WTC11 (cell line): ENCODE measurements at regions not wholly inside any gene's neighbourhood (a gene's known extent, or its start where the extent isn't known, plus 50 kb on each side); places are given as distances from the start of the nearest gene placed in this dataset.

ENCODE experiments used
- FOXK1 ChIP-seq: sonication (generic); formaldehyde crosslinking; IDR thresholded peaks from 2 replicates; pipeline ENCODE4 v1.8.0; 2022; ENCODE audit warnings: mild to moderate bottlenecking, moderate library complexity, missing genetic modification reagents
- GABPB1 ChIP-seq: sonication (generic); formaldehyde crosslinking; IDR thresholded peaks from 2 replicates; pipeline ENCODE4 v1.8.1; 2023; ENCODE audit warnings: mild to moderate bottlenecking, missing genetic modification reagents
- JUN ChIP-seq: sonication (generic); formaldehyde crosslinking; IDR thresholded peaks from 2 replicates; pipeline ENCODE4 v1.8.0; 2023; ENCODE audit warnings: mild to moderate bottlenecking, missing genetic modification reagents
- MLX ChIP-seq: sonication (generic); formaldehyde crosslinking; IDR thresholded peaks from 2 replicates; pipeline ENCODE4 v1.8.1; 2023; ENCODE audit warnings: mild to moderate bottlenecking, missing genetic modification reagents, moderate library complexity
- NFE2L1 ChIP-seq: sonication (generic); formaldehyde crosslinking; IDR thresholded peaks from 2 replicates; pipeline ENCODE4 v1.8.1; 2023; ENCODE audit warnings: missing genetic modification reagents
- NR2C2 ChIP-seq: sonication (generic); formaldehyde crosslinking; IDR thresholded peaks from 2 replicates; pipeline ENCODE4 v1.8.0; 2022; ENCODE audit warnings: mild to moderate bottlenecking, missing genetic modification reagents
- TEAD4 ChIP-seq: sonication (generic); formaldehyde crosslinking; IDR thresholded peaks from 2 replicates; pipeline ENCODE4 v1.8.0; 2022; ENCODE audit warnings: mild to moderate bottlenecking, missing genetic modification reagents
- USF1 ChIP-seq: sonication (generic); formaldehyde crosslinking; IDR thresholded peaks from 2 replicates; pipeline ENCODE4 v1.8.0; 2022; ENCODE audit warnings: mild to moderate bottlenecking, missing genetic modification reagents
- USF2 ChIP-seq: sonication (generic); formaldehyde crosslinking; IDR thresholded peaks from 2 replicates; pipeline ENCODE4 v1.8.1; 2023; ENCODE audit warnings: mild to moderate bottlenecking, missing genetic modification reagents, moderate library complexity
- ZNF532 ChIP-seq: fragments of 250-450 bp; sonication (Bioruptor Pico); IDR thresholded peaks from 2 replicates; pipeline ENCODE4 v1.9.0; 2021; ENCODE audit warnings: mild to moderate bottlenecking, borderline replicate concordance
- TF ChIP-seq, protein P1 (sequence below): fragments of 200-600 bp; IDR thresholded peaks from 2 replicates; pipeline ENCODE4 v1.8.0; 2022; ENCODE audit warnings: antibody characterized with exemption

- TF ChIP-seq, protein P1, sequence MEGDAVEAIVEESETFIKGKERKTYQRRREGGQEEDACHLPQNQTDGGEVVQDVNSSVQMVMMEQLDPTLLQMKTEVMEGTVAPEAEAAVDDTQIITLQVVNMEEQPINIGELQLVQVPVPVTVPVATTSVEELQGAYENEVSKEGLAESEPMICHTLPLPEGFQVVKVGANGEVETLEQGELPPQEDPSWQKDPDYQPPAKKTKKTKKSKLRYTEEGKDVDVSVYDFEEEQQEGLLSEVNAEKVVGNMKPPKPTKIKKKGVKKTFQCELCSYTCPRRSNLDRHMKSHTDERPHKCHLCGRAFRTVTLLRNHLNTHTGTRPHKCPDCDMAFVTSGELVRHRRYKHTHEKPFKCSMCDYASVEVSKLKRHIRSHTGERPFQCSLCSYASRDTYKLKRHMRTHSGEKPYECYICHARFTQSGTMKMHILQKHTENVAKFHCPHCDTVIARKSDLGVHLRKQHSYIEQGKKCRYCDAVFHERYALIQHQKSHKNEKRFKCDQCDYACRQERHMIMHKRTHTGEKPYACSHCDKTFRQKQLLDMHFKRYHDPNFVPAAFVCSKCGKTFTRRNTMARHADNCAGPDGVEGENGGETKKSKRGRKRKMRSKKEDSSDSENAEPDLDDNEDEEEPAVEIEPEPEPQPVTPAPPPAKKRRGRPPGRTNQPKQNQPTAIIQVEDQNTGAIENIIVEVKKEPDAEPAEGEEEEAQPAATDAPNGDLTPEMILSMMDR = no peak
- no peak for TF ChIP-seq MLX (CRISPR knock-in tag)
- TF ChIP-seq NR2C2 (CRISPR knock-in tag) = no peak
- no peak for TF ChIP-seq TEAD4
- TF ChIP-seq USF1 (CRISPR knock-in tag) = no peak
- no peak for TF ChIP-seq JUN (CRISPR knock-in tag)
- TF ChIP-seq ZNF532 = no peak
- no peak for TF ChIP-seq GABPB1 (CRISPR knock-in tag)
- TF ChIP-seq FOXK1 (CRISPR knock-in tag) = no peak
- TF ChIP-seq NFE2L1 (CRISPR knock-in tag) = no peak
- no peak for TF ChIP-seq USF2 (CRISPR knock-in tag)
Observed at GRCh38 chr14:30020687-30021086, 93.0 kb upstream of the PRKD1 start.
